ENCODE measurements at regions not wholly inside any gene's neighbourhood (a gene's known extent, or its start where the extent isn't known, plus 50 kb on each side); places are given as distances from the start of the nearest gene placed in this dataset.

DNA sequence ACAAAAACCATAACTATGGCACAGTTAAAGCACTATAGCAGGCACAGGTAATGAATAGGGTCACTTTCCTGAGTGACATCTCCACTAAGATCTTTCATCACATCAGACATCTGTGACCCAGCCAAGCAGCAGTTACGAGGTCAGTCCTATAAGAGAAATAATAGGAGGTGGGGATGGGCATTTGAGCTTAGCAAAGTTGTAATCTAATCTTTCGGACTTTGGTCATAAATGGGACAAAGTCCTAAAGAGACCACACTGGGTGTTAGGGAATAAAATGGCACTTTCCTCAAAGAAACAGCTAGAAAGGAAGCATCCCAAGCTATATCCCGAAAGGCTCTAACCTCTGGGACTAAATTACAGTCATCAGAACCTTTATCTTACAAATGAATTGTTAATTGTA lies 432.2 kb downstream of the PIK3R1 start:
- CTCF ChIA-PET = interaction anchor here (0.7 to 1.4 kb wide), 2 partner anchors 16 to 39 kb away, joined by 3 to 4 read pairs; no protein-coding TSS in a partner anchor
- H3K4me1 ChIP-seq (ENCODE audit: control insufficient read depth in 1 of 2, insufficient read depth in 2 of 2, low read depth in 1 of 2, low read length in 1 of 2) = no peaks in the 10 kb centered on the region; a peak in 1 of 4 replicates
- POLR2A ChIA-PET = no interaction called here
- H3K27me3 ChIP-seq (ENCODE audit: insufficient read depth) = no peaks in the 10 kb centered on the region
- no peak overlapping the region for H3K9ac ChIP-seq
- DNase-seq = no peak
- no peaks in the 10 kb centered on the region for H3K79me2 ChIP-seq (ENCODE audit: insufficient read depth)
- no peaks in the 10 kb centered on the region for H4K20me1 ChIP-seq (ENCODE audit: insufficient read depth)
- H2AFZ ChIP-seq (ENCODE audit: low read depth) = no peak overlapping the region
- no peak overlapping the region for H3K4me2 ChIP-seq
- no peaks in the 10 kb centered on the region for H3K36me3 ChIP-seq (replicated peaks in 1 of 2; ENCODE audit: control insufficient read depth in 1 of 2, insufficient read depth in 2 of 2, low read length in 1 of 2)
- H3K4me3 ChIP-seq (ENCODE audit: low read depth in 2 of 2, low read length in 1 of 2) = no peak overlapping the region
- H3F3A ChIP-seq (replicated peaks; ENCODE audit: insufficient read depth) = no peaks in the 10 kb centered on the region
- H3K9me2 ChIP-seq = no peaks in the 10 kb centered on the region
- WGBS (ENCODE audit: low lambda C conversion rate) = 40% methylated on average over 3 of the region's 3 CpGs
- no peak overlapping the region for H3K27ac ChIP-seq (ENCODE audit: low read depth in 2 of 2, low read length in 1 of 2)
- H3K9me3 ChIP-seq = no peaks in the 10 kb centered on the region
- TF ChIP-seq RXRA (IDR thresholded peaks at IDR 0.05; ENCODE audit: borderline replicate concordance, low read depth) = no peak
- no peak for TF ChIP-seq EZH2phosphoT487 (IDR thresholded peaks at IDR 0.05; ENCODE audit: borderline replicate concordance, low read depth)
- TF ChIP-seq SMC3 (IDR thresholded peaks at IDR 0.05; ENCODE audit: low read depth, low read length) = no peak
- TF ChIP-seq JUND (IDR thresholded peaks at IDR 0.05) = no peak
- TF ChIP-seq, protein P1, sequence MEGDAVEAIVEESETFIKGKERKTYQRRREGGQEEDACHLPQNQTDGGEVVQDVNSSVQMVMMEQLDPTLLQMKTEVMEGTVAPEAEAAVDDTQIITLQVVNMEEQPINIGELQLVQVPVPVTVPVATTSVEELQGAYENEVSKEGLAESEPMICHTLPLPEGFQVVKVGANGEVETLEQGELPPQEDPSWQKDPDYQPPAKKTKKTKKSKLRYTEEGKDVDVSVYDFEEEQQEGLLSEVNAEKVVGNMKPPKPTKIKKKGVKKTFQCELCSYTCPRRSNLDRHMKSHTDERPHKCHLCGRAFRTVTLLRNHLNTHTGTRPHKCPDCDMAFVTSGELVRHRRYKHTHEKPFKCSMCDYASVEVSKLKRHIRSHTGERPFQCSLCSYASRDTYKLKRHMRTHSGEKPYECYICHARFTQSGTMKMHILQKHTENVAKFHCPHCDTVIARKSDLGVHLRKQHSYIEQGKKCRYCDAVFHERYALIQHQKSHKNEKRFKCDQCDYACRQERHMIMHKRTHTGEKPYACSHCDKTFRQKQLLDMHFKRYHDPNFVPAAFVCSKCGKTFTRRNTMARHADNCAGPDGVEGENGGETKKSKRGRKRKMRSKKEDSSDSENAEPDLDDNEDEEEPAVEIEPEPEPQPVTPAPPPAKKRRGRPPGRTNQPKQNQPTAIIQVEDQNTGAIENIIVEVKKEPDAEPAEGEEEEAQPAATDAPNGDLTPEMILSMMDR (IDR thresholded peaks at IDR 0.05) = no peak

DNA sequence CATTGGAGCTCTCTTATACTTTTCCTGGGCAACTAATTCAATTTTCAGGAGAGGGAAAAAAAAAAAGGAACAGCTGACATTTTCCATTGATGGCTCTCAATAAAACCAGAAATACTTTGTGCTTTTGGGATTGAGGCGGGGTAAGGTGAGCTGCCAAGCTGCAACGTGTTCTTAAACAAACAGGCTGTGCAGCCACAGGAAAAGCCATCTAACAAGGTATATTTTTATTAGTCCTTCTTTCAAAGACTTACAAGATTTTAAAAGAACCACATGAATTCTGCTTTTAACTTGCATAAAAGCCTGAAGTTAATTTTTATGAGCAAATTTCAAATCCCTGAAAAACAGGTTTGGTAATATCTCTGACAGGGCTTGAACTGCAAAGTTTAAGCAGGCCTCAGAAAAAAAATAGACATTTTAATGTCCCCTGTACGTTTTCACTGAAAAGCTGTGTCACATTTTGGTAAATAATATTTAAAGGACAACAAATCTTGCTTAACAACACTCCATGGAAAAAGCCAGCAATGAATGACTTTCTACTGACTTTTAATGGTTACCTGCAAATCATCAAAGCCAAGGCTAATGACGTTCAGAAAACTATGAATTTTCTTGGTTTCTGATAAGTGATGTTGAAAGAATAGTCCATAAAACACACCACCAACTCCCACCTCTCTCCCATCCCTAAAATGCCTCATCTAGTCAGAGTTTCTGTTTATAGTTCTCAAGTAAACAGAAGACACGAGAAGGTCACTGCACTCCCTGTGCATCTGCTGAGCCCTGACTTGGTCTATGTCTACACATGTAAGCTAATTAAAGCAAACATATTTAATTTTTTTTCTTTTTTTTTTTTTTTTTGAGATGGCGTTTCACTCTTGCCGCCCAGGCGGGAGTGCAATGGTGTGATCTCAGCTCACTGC lies 433.6 kb downstream of the PIK3R1 start:
- no peak overlapping the region for H3K27ac ChIP-seq (ENCODE audit: low read depth in 2 of 2, low read length in 1 of 2)
- H3F3A ChIP-seq (replicated peaks; ENCODE audit: insufficient read depth) = no peaks in the 10 kb centered on the region
- no peak for DNase-seq
- no peaks in the 10 kb centered on the region for H3K79me2 ChIP-seq (ENCODE audit: insufficient read depth)
- no peaks in the 10 kb centered on the region for H3K9me2 ChIP-seq
- no peaks in the 10 kb centered on the region for H3K9me3 ChIP-seq
- no peaks in the 10 kb centered on the region; a peak in 1 of 4 replicates for H3K4me1 ChIP-seq (ENCODE audit: control insufficient read depth in 1 of 2, insufficient read depth in 2 of 2, low read depth in 1 of 2, low read length in 1 of 2)
- H3K36me3 ChIP-seq (replicated peaks in 1 of 2; ENCODE audit: control insufficient read depth in 1 of 2, insufficient read depth in 2 of 2, low read length in 1 of 2) = no peaks in the 10 kb centered on the region
- CTCF ChIA-PET = interaction anchor here (0.7 to 0.9 kb wide), 2 partner anchors 9 to 336 kb away, joined by 3 read pairs; no protein-coding TSS in a partner anchor
- H4K20me1 ChIP-seq (ENCODE audit: insufficient read depth) = no peaks in the 10 kb centered on the region
- POLR2A ChIA-PET = interaction anchor here (0.7 kb wide), 1 partner anchor 31 kb away, joined by 3 read pairs; no protein-coding TSS in a partner anchor
- no peak overlapping the region for H3K4me3 ChIP-seq (ENCODE audit: low read depth in 2 of 2, low read length in 1 of 2)
- no peaks in the 10 kb centered on the region for H3K27me3 ChIP-seq (ENCODE audit: insufficient read depth)
- H3K4me2 ChIP-seq = no peak overlapping the region
- no peak overlapping the region for H3K9ac ChIP-seq
- 62% methylated on average over 8 of the region's 8 CpGs for WGBS (ENCODE audit: low lambda C conversion rate)
- H2AFZ ChIP-seq (ENCODE audit: low read depth) = no peak overlapping the region
- no peak for TF ChIP-seq TCF12 (IDR thresholded peaks at IDR 0.05)
- no peak for TF ChIP-seq RCOR1 (IDR thresholded peaks at IDR 0.05; ENCODE audit: low read length)
- no peak for TF ChIP-seq CHD2 (IDR thresholded peaks at IDR 0.05; ENCODE audit: low read length, partially characterized antibody)
- TF ChIP-seq, protein P2, sequence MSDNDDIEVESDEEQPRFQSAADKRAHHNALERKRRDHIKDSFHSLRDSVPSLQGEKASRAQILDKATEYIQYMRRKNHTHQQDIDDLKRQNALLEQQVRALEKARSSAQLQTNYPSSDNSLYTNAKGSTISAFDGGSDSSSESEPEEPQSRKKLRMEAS (IDR thresholded peaks at IDR 0.05; ENCODE audit: low read depth) = no peak
- TF ChIP-seq, protein P3, sequence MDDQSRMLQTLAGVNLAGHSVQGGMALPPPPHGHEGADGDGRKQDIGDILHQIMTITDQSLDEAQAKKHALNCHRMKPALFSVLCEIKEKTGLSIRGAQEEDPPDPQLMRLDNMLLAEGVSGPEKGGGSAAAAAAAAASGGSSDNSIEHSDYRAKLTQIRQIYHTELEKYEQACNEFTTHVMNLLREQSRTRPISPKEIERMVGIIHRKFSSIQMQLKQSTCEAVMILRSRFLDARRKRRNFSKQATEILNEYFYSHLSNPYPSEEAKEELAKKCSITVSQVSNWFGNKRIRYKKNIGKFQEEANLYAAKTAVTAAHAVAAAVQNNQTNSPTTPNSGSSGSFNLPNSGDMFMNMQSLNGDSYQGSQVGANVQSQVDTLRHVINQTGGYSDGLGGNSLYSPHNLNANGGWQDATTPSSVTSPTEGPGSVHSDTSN (IDR thresholded peaks at IDR 0.05) = no peak
- TF ChIP-seq, protein P4, sequence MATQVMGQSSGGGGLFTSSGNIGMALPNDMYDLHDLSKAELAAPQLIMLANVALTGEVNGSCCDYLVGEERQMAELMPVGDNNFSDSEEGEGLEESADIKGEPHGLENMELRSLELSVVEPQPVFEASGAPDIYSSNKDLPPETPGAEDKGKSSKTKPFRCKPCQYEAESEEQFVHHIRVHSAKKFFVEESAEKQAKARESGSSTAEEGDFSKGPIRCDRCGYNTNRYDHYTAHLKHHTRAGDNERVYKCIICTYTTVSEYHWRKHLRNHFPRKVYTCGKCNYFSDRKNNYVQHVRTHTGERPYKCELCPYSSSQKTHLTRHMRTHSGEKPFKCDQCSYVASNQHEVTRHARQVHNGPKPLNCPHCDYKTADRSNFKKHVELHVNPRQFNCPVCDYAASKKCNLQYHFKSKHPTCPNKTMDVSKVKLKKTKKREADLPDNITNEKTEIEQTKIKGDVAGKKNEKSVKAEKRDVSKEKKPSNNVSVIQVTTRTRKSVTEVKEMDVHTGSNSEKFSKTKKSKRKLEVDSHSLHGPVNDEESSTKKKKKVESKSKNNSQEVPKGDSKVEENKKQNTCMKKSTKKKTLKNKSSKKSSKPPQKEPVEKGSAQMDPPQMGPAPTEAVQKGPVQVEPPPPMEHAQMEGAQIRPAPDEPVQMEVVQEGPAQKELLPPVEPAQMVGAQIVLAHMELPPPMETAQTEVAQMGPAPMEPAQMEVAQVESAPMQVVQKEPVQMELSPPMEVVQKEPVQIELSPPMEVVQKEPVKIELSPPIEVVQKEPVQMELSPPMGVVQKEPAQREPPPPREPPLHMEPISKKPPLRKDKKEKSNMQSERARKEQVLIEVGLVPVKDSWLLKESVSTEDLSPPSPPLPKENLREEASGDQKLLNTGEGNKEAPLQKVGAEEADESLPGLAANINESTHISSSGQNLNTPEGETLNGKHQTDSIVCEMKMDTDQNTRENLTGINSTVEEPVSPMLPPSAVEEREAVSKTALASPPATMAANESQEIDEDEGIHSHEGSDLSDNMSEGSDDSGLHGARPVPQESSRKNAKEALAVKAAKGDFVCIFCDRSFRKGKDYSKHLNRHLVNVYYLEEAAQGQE (IDR thresholded peaks at IDR 0.05; ENCODE audit: low read depth, low read length) = no peak
- TF ChIP-seq, protein P5, sequence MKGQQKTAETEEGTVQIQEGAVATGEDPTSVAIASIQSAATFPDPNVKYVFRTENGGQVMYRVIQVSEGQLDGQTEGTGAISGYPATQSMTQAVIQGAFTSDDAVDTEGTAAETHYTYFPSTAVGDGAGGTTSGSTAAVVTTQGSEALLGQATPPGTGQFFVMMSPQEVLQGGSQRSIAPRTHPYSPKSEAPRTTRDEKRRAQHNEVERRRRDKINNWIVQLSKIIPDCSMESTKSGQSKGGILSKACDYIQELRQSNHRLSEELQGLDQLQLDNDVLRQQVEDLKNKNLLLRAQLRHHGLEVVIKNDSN (IDR thresholded peaks at IDR 0.05; ENCODE audit: borderline replicate concordance, low read depth) = no peak
- TF ChIP-seq FOXJ3 (CRISPR knock-in tag; IDR thresholded peaks at IDR 0.05) = no peak
- no peak for TF ChIP-seq FOSL2 (IDR thresholded peaks at IDR 0.05; ENCODE audit: borderline replicate concordance, low read depth)
- TF ChIP-seq JUND (IDR thresholded peaks at IDR 0.05) = no peak
- no peak for TF ChIP-seq NFIC (IDR thresholded peaks at IDR 0.05; ENCODE audit: borderline replicate concordance)
- TF ChIP-seq, protein P6, sequence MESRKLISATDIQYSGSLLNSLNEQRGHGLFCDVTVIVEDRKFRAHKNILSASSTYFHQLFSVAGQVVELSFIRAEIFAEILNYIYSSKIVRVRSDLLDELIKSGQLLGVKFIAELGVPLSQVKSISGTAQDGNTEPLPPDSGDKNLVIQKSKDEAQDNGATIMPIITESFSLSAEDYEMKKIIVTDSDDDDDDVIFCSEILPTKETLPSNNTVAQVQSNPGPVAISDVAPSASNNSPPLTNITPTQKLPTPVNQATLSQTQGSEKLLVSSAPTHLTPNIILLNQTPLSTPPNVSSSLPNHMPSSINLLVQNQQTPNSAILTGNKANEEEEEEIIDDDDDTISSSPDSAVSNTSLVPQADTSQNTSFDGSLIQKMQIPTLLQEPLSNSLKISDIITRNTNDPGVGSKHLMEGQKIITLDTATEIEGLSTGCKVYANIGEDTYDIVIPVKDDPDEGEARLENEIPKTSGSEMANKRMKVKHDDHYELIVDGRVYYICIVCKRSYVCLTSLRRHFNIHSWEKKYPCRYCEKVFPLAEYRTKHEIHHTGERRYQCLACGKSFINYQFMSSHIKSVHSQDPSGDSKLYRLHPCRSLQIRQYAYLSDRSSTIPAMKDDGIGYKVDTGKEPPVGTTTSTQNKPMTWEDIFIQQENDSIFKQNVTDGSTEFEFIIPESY (IDR thresholded peaks at IDR 0.05; ENCODE audit: borderline replicate concordance, low read depth) = no peak
